GM12865 (cell line): ENCODE measurements at regions not wholly inside any gene's neighbourhood (a gene's known extent, or its start where the extent isn't known, plus 50 kb on each side); places are given as distances from the start of the nearest gene placed in this dataset.

Experiments used
- DNase-seq: peaks from one replicate; pipeline ENCODE4 v3.0.0; 2010; ENCODE audit warnings: low read depth
- H3K4me3 ChIP-seq: 2 replicates; pipeline ENCODE4 v1.5.1; 2011; ENCODE audit warnings: mild to moderate bottlenecking, low read depth, low read length, control low read depth
- CTCF ChIP-seq: IDR thresholded peaks from 2 replicates; pipeline ENCODE4 v1.5.1; 2011; ENCODE audit warnings: low read length, control low read depth, low read depth, inconsistent platforms; ENCODE audit not compliant: insufficient read depth; ENCODE audit errors: missing control alignments

GRCh38 chrX:40272776-40273175 is 175.0 kb upstream of the BCOR start:
- no peak for TF ChIP-seq CTCF
- H3K4me3 ChIP-seq, result no peak overlapping the region
- no peak for DNase-seq

- no peak overlapping the region for H3K4me3 ChIP-seq
- DNase-seq, result no peak
- TF ChIP-seq CTCF, result no peak
Observed at GRCh38 chrX:40272141-40272540, 174.4 kb upstream of the BCOR start.

GRCh38 chrX:40268188-40268520 is 170.4 kb upstream of the BCOR start:
- H3K4me3 ChIP-seq, result no peak overlapping the region; the same call in 1 of the 2 replicates
- no peak for TF ChIP-seq CTCF
- DNase-seq, result no peak

GRCh38 chrX:40267334-40268187 is 169.8 kb upstream of the BCOR start:
- no peak for TF ChIP-seq CTCF
- no peak overlapping the region; the same call in 1 of the 2 replicates for H3K4me3 ChIP-seq
- peak; percentile 51 for DNase-seq

- TF ChIP-seq CTCF, result no peak
- no peak for DNase-seq
- no peak overlapping the region for H3K4me3 ChIP-seq
Observed at GRCh38 chrX:40266490-40267333, 169.0 kb upstream of the BCOR start.

DNA sequence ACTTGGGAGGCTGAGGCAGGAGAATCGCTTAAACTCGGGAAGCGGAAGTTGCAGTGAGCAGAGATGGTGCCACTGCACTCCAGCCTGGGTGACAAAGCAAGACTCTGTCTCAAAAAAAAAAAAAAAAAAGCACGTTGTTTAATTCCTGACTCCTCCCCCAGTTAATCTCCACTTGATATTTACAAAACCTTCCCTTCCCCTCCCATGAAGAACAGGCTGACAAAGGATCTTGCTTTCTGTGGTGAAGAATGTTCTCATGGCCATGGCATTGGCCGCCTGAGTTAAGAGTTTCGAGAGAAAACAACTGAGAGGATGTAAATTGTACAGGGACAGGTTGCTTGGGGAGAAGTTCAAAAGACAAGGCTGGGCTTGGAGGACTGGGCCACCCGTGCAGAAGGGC is 168.2 kb upstream of the BCOR start:
- no peak for TF ChIP-seq CTCF
- no peak for DNase-seq
- no peak overlapping the region for H3K4me3 ChIP-seq
